NAMALWA (cell line): ENCODE measurements at regions not wholly inside any gene's neighbourhood (a gene's known extent, or its start where the extent isn't known, plus 50 kb on each side); places are given as distances from the start of the nearest gene placed in this dataset.
A peak's percentile ranks its signal among the peaks of the same experiment; 100 is the strongest.

Experiments
- DNase-seq: peaks from one replicate; pipeline ENCODE4 v3.0.0-alpha.2; 2015; ENCODE audit warnings: low spot score

DNA sequence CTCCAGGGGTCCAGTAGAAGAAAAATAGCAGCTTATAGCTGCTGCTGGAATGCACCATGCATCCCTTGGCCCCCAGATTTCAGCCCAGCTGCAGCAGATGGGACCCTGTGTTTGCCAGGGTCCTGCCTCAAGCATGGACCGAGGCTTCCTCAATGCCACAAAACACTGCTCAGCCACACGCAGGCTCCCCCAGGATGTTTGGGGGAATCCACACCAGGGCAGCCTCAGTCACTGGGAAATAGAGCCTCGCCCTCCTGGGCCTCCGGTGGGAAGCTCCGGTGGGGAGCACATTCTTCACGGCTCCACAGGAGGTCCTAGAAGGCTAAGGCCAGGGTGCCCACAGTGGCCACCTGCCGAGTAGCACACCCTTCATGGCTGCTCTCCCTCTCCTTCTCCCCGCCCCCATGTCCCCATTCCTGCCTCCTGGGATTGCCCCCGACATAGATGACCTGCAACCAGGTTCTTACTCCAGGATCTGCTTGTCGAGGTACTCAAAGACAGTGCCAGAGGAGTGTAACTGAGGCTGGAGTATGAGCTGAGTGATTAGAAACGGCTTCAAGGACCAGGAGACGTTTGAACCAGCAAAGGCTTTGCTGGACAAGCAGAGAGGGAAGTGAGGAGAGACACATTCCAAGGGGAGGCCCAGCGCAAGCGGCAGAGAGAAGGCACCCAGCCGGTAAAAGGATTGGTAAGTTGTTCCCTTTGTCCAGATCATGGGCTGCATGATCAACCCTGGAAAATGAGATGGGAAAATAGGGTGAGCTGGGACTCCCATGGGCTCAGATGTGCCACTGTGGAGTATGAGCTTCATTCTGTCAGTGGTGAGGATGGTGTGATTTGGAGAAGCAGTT is 110.7 kb upstream of the UQCRFS1 start:
- no peak for DNase-seq

DNA sequence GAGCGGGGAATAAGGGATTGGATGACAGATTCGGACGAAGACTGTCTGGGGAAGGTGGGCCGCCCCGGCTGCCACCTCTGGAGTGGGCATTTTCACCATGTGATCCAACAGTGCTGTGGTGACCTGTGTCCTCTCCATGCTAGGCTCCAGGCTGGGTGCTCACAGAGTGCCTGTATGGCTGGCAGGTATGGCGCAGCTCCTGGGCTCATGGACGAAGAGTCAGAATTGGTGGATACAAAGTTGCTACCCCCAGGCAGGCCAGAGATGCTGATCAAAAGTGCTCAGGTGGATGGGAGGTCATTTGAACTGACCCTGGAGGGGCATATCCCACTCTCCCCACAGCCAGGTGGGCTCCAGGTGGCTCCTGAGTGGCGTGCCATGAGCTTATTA is 111.3 kb upstream of the UQCRFS1 start:
- no peak for DNase-seq

DNA sequence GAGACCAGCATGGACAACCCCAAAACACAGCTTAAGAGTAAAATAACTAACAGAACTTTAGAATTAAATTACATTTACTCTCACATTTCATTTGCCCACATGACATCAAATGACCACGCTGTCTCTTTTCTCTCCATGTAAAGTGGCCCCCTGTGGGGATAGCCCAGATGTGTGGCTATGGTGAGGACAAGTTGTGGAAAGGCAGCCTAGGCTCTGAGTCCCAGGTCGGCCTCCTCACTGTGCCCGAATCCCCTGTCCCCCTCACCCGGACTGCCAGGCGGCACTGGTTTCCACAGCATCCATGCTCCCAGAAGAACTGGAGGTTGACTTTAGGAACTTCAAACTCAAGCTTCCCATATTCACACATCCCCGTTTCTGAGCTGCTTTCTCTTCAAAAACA is 111.8 kb upstream of the UQCRFS1 start:
- DNase-seq: no peak

- no peak for DNase-seq
These were observed 112.5 kb upstream of the UQCRFS1 start for GRCh38 chr19:29325241-29325975.

GRCh38 chr19:29326351-29326750 is 113.4 kb upstream of the UQCRFS1 start:
- no peak for DNase-seq

- no peak for DNase-seq
These were observed 114.2 kb upstream of the UQCRFS1 start for GRCh38 chr19:29326849-29327840.

GRCh38 chr19:29328586-29328985 is 115.6 kb upstream of the UQCRFS1 start:
- no peak for DNase-seq

DNA sequence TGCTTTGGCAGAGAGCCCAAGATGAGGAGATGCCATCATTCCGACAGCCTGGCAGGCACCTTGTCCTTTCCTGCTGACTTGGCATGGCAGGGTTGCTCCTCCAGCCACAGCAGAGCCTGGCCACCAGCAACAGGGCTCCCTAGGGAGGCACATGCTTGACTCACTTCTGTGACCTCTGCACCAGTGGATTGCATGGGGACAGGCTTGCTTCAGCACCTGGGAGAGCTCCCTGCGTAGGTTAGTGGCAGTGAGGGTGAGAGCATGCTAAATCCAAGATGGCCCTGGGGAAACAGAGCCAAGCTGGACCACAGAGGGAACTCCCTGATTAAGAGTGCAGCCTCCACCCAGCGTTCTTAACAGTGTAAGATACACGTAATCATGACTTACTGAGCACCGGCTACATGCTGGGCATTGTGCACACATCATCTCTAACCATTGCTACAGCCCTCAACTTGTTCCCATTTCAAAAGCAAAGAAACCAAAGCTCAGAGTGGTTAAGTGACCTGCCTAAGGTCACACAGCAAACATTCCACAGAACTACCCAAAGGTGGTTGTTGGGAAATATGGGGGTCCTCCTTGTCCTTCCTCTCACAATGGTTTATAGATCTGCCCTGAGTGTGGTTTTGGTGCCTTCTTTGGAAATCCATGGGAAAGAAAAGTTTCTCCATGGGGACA is 116.6 kb upstream of the UQCRFS1 start:
- DNase-seq: peak; percentile 20

GRCh38 chr19:29336425-29336824 is 123.5 kb upstream of the UQCRFS1 start:
- DNase-seq: no peak

DNA sequence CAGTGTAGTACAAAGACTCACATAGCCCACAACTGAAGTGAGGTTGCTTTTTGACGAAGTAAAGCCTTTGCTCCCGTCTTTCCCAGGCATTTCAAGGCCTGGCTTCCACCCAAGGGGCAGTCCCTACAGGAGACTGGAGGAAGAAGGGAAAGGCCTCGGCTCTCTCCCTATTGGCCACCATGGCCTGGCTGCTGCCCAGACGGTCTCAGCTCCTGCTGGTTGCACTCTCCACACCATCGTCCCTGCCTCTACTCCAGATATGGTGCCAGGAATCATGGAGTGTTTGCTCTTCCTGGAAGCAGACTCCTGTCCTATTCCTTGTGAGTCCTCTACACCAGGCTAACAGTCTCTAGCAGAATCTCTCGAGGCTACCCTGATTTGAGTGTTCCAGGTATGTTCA is 124.1 kb upstream of the UQCRFS1 start:
- no peak for DNase-seq

DNA sequence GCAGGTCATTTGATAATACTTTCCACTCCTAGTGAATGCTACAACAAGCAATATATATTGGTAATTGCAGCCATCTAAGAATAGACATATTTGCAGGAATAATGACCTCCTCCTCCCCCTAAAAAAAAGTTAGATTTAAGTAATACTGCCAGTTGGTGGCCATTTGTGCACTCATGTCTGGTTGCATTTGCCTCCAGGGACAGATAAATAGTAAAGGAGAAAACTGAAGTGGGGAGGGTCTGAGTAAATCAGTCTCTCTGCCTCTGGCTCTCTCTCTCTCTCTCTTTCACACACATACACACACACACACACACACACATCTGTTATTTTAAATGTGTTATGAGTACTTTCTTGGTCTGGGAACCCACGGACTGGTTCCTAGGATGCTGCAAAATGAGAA is 125.5 kb upstream of the UQCRFS1 start:
- DNase-seq: no peak

- no peak for DNase-seq
These were observed 129.8 kb upstream of the UQCRFS1 start for GRCh38 chr19:29342721-29343120.

GRCh38 chr19:29364224-29364726 is 151.3 kb upstream of the UQCRFS1 start:
- no peak for DNase-seq

DNA sequence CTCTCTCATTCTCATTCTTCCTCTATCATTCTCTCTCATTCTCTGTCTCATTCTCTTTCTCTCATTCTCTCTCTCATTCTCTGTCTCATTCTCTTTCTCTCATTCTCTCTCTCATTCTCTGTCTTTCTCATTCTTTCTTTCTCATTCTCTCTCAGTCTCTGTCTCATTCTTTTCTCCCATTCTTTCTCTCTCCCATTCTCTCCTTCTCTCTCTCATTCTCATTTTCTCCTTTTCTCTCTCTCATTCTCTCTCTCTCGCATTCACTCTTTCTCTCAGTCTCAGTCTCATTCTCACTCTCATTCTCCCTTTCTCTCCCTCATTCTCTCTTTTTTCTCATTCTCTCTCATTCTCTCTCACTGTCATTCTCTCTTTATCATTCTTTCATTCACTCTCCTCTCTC is 152.0 kb upstream of the UQCRFS1 start:
- DNase-seq: no peak

DNA sequence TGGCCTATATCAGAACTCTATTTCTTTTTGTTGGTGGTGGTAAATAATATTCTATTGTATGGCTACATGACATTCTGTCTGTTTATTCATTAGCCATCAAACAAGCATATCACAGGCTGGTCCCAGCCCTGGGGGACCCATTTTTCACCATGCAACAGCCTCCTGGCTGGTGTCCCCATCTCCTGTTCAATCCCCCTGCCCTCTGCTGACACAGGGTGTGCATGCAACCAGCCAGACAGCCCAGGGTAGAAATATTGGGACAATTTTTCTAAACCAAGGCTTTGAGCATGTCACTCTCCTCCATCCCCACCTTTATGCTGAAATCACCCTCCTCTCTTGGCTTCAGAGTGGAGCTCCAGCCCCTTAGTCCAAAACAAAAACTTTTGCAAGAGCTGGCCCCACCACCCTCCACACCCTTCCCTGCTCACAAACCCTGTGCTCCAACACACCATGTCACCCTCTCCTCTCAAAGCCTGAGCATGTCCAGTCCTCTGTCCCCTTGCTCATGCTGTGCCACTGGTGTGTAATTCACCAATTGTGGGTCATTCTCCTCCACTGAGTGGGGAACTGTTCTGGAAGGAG is 153.0 kb upstream of the UQCRFS1 start:
- DNase-seq: no peak

DNA sequence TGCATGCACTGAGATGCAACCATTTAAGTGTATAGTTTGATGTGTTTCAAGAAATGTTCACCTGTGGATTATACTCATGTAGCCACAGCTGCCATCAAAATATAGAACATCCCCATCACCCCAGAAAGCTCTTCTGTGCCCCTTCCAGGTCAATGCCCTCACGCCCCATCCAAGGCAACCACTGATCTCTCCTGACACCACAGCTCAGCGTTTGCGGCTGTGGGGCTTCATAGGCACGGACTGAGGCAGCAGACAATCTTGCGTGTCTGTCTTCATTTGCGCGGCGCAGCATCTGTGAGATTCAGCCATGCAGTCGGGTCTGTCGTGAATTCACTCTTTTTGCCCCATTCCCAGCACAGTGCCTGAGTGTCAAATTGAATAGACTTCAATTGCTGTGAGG is 153.8 kb upstream of the UQCRFS1 start:
- DNase-seq: no peak

GRCh38 chr19:29367791-29368222 is 154.9 kb upstream of the UQCRFS1 start:
- DNase-seq: no peak

DNA sequence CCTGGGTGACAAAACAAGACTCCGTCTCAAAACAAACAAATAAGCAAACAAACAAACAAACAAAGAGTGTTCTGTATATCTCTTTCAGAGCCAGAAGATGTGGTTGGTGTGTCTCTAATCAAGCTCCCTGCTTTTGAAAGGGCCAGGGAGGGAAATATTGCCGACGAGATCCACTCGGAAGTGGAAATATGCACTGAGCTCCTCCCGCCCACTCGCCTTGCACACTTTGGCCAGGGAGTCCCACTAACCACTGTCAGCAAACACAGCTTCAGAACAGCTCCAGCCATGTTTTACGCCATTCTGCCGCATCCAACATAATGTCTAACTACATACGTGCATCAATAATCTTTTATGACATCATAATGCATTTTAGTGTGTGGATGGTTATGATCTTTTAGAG is 155.5 kb upstream of the VSTM2B start:
- DNase-seq: no peak

GRCh38 chr19:29371251-29372090 is 154.3 kb upstream of the VSTM2B start:
- no peak for DNase-seq

DNA sequence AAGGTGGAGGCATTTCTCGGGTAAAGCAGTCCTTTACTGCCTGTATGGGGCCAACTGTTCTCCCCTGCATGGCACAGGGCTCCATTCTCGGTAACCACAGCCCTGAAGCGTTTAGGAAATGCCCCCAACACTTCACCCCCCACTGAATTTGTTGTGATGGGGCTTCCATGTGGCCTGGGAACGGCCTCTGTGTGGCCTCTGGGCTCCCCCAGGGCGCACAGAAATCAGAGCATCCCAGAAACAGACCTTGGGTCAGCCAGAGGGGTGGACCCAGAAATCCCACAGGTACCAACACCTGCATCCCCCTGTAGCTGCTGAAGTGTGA is 153.7 kb upstream of the VSTM2B start:
- no peak for DNase-seq
